K562 (cell line): ENCODE measurements at regions not wholly inside any gene's neighbourhood (a gene's known extent, or its start where the extent isn't known, plus 50 kb on each side); places are given as distances from the start of the nearest gene placed in this dataset.

Experiments
- ARID2 ChIP-seq: fragments of 450-650 bp; IDR thresholded peaks from 2 replicates; pipeline ENCODE4 v1.6.1; 2017; ENCODE audit warnings: antibody characterized with exemption, mild to moderate bottlenecking
- ARID4B ChIP-seq: sonication (generic); formaldehyde crosslinking; IDR thresholded peaks from 2 replicates; pipeline ENCODE4 v1.8.0; 2022; ENCODE audit warnings: mild to moderate bottlenecking, missing genetic modification reagents
- ARNT ChIP-seq, 2 experiments: fragments of 450-650 bp; IDR thresholded peaks; 2 replicates each; pipeline ENCODE4 v1.6.1; 2016; ENCODE audit warnings: mild to moderate bottlenecking in 1 of 2
- CBX3 ChIP-seq, 2 experiments: IDR thresholded peaks; 1 replicate in 1 of 2; 2 replicates in 1 of 2; pipeline ENCODE4 v1.6.1; 2012; ENCODE audit warnings: inconsistent platforms in 2 of 2, low read length in 2 of 2, borderline replicate concordance in 1 of 2, control low read depth in 1 of 2
- EP300 ChIP-seq: IDR thresholded peaks from 2 replicates; pipeline ENCODE4 v1.6.1; 2012; ENCODE audit warnings: low read length, improper control_type of control experiment
- RAD21 ChIP-seq, 2 experiments: fragments of 250-450 bp in 1 of 2; fragments of 450-650 bp in 1 of 2; sonication (Bioruptor Pico) in 1 of 2; formaldehyde crosslinking in 1 of 2; IDR thresholded peaks in 1 of 2; conservative IDR thresholded peaks in 1 of 2; 2 replicates each; pipeline versions ENCODE4 v1.4.0 to v1.8.0; 2020 to 2022; ENCODE audit warnings: mild to moderate bottlenecking in 2 of 2, moderate library complexity in 1 of 2
- YBX1 ChIP-seq: fragments of 450-650 bp; IDR thresholded peaks from 2 replicates; pipeline ENCODE4 v1.7.1; 2016; ENCODE audit warnings: mild to moderate bottlenecking
- ZBTB8A ChIP-seq: fragments of 450-650 bp; IDR thresholded peaks from 2 replicates; pipeline ENCODE4 v1.6.1; 2018; ENCODE audit warnings: mild to moderate bottlenecking, moderate library complexity; ENCODE audit not compliant: partially characterized antibody
- ZNF282 ChIP-seq: sonication (generic); formaldehyde crosslinking; IDR thresholded peaks from 2 replicates; pipeline ENCODE4 v1.8.1; 2023; ENCODE audit warnings: missing genetic modification reagents
- ZNF589 ChIP-seq: fragments of 200-800 bp; sonication (Bioruptor generic); IDR thresholded peaks from 2 replicates; pipeline ENCODE4 v1.6.1; 2016; ENCODE audit warnings: low read depth, missing genetic modification characterization, missing compliant biosample characterization
- TF ChIP-seq, protein P1 (sequence below), 3 experiments: IDR thresholded peaks in 2 of 3; conservative IDR thresholded peaks in 1 of 3; 2 replicates each; pipeline ENCODE4 v1.5.1; 2011 to 2012; ENCODE audit warnings: low read length in 3 of 3, mild to moderate bottlenecking in 3 of 3, control low read depth in 2 of 3, improper control_type of control experiment in 1 of 3, inconsistent platforms in 1 of 3, low read depth in 1 of 3, mixed read lengths in 1 of 3, moderate library complexity in 1 of 3; ENCODE audit not compliant: insufficient read depth in 2 of 3
- TF ChIP-seq, protein P2 (sequence below), 2 experiments: fragments of 450-650 bp in 1 of 2; sonication (generic) in 1 of 2; formaldehyde crosslinking in 1 of 2; IDR thresholded peaks in 1 of 2; conservative IDR thresholded peaks in 1 of 2; 2 replicates each; pipeline versions ENCODE4 v1.6.1 to v1.8.1; 2016 to 2023; ENCODE audit warnings: mild to moderate bottlenecking in 2 of 2, moderate library complexity in 2 of 2, inconsistent platforms in 1 of 2, missing genetic modification reagents in 1 of 2
- TF ChIP-seq, protein P3 (sequence below), 2 experiments: fragments of 450-650 bp; conservative IDR thresholded peaks; 2 replicates each; pipeline ENCODE4 v1.6.1; 2017; ENCODE audit warnings: mild to moderate bottlenecking in 2 of 2, moderate library complexity in 2 of 2

GRCh38 chr3:124063197-124063909 lies 71.4 kb upstream of the ROPN1 start:
- TF ChIP-seq ARNT (IDR thresholded peaks at IDR 0.05) (no peak), ARID4B (CRISPR knock-in tag) (no peak), ARID2 (no peak), ZNF282 (CRISPR knock-in tag) (no peak), EP300 (no peak), ZBTB8A (no peak), YBX1 (no peak), CBX3 (IDR thresholded peaks at IDR 0.05; ENCODE audit: borderline replicate concordance in 1 of 2, low read length in 2 of 2) (no peak), RAD21 (CRISPR knock-in tag; conservative IDR thresholded peaks at IDR 0.05 in 1 of 2, IDR thresholded peaks at IDR 0.05 in 1 of 2) (no peak), ZNF589 (CRISPR knock-in tag) (no peak)
- TF ChIP-seq, protein P1, sequence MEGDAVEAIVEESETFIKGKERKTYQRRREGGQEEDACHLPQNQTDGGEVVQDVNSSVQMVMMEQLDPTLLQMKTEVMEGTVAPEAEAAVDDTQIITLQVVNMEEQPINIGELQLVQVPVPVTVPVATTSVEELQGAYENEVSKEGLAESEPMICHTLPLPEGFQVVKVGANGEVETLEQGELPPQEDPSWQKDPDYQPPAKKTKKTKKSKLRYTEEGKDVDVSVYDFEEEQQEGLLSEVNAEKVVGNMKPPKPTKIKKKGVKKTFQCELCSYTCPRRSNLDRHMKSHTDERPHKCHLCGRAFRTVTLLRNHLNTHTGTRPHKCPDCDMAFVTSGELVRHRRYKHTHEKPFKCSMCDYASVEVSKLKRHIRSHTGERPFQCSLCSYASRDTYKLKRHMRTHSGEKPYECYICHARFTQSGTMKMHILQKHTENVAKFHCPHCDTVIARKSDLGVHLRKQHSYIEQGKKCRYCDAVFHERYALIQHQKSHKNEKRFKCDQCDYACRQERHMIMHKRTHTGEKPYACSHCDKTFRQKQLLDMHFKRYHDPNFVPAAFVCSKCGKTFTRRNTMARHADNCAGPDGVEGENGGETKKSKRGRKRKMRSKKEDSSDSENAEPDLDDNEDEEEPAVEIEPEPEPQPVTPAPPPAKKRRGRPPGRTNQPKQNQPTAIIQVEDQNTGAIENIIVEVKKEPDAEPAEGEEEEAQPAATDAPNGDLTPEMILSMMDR (IDR thresholded peaks at IDR 0.05 in 2 of 3, conservative IDR thresholded peaks at IDR 0.05 in 1 of 3; ENCODE audit: insufficient read depth in 2 of 3, low read depth in 1 of 3, low read length in 3 of 3), result no peak
- TF ChIP-seq, protein P2, sequence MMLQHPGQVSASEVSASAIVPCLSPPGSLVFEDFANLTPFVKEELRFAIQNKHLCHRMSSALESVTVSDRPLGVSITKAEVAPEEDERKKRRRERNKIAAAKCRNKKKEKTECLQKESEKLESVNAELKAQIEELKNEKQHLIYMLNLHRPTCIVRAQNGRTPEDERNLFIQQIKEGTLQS (IDR thresholded peaks at IDR 0.05), result no peak
- TF ChIP-seq, protein P2 (CRISPR knock-in tag; conservative IDR thresholded peaks at IDR 0.05), result no peak
- TF ChIP-seq, protein P3, sequence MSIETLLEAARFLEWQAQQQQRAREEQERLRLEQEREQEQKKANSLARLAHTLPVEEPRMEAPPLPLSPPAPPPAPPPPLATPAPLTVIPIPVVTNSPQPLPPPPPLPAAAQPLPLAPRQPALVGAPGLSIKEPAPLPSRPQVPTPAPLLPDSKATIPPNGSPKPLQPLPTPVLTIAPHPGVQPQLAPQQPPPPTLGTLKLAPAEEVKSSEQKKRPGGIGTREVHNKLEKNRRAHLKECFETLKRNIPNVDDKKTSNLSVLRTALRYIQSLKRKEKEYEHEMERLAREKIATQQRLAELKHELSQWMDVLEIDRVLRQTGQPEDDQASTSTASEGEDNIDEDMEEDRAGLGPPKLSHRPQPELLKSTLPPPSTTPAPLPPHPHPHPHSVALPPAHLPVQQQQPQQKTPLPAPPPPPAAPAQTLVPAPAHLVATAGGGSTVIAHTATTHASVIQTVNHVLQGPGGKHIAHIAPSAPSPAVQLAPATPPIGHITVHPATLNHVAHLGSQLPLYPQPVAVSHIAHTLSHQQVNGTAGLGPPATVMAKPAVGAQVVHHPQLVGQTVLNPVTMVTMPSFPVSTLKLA (conservative IDR thresholded peaks at IDR 0.05), result no peak
